Endothelial cell of umbilical vein (primary cell): ENCODE measurements at regions not wholly inside any gene's neighbourhood (a gene's known extent, or its start where the extent isn't known, plus 50 kb on each side); places are given as distances from the start of the nearest gene placed in this dataset.

Experiments
- BruUV-seq: library from RNA; stranded (reverse); fragments of 400-500 nt; replicated peaks from 2 replicates; lab custom pipeline; 2021; lab: Mats Ljungman, UMichigan
- CTCF ChIA-PET: fragments of 300-600, 350-600 bp; sonication (Branson Sonifier 250); formaldehyde crosslinking; loops from one replicate; lab custom pipeline; 2021; ENCODE audit warnings: antibody characterized with exemption, inconsistent platforms; lab: Charles Lee
- POLR2A ChIA-PET: fragments of 300-600, 350-600 bp; sonication (Branson Sonifier 250); formaldehyde crosslinking; loops from one replicate; lab custom pipeline; 2021; ENCODE audit warnings: antibody characterized with exemption, inconsistent platforms; lab: Charles Lee
- DNase-seq: peaks from one replicate; pipeline ENCODE4 v3.0.0-alpha.2; 2011; ENCODE audit warnings: low read depth, low spot score
- FAIRE-seq: peaks from 2 replicates; lab custom pipeline; 2011; peaks lifted over from hg19 to GRCh38; lab: Jason Lieb, UNC
- H2AFZ ChIP-seq: 2 replicates; pipeline ENCODE4 v1.6.0; 2012; ENCODE audit warnings: low read depth, low read length, control low read depth, inconsistent platforms
- H3K27ac ChIP-seq: 2 replicates; pipeline ENCODE4 v1.5.1; 2011; ENCODE audit warnings: low read depth, mild to moderate bottlenecking, control low read depth, low read length, moderate library complexity; ENCODE audit not compliant: insufficient read depth
- H3K27me3 ChIP-seq, 2 experiments: 2 replicates each; pipeline versions ENCODE4 v1.6.0 to v1.6.1; 2011; ENCODE audit warnings: low read length in 2 of 2, mixed read lengths in 1 of 2; ENCODE audit not compliant: control insufficient read depth in 2 of 2, insufficient read depth in 2 of 2
- H3K36me3 ChIP-seq, 2 experiments: 2 replicates in 1 of 2; 3 replicates in 1 of 2; pipeline ENCODE4 v1.5.1; 2011; ENCODE audit warnings: low read length in 2 of 2, mild to moderate bottlenecking in 1 of 2, moderate library complexity in 1 of 2; ENCODE audit not compliant: control insufficient read depth in 2 of 2, insufficient read depth in 2 of 2; ENCODE audit errors: extremely low read depth in 1 of 2
- H3K4me1 ChIP-seq: 3 replicates; pipeline ENCODE4 v1.5.1; 2011; ENCODE audit warnings: mild to moderate bottlenecking, low read length; ENCODE audit not compliant: control insufficient read depth, insufficient read depth; ENCODE audit errors: extremely low read depth
- H3K4me2 ChIP-seq: 2 replicates; pipeline ENCODE4 v1.6.1; 2011; ENCODE audit warnings: low read length, control low read depth, mixed read lengths; ENCODE audit not compliant: insufficient read depth
- H3K4me3 ChIP-seq, 3 experiments: fragments of 200-600 bp in 1 of 3; sonication (generic), shearing (Covaris generic) in 1 of 3; replicated peaks in 1 of 3; 2 replicates each; pipeline ENCODE4 v1.5.1; 2011 to 2016; ENCODE audit warnings: control low read depth in 3 of 3, low read length in 3 of 3, mild to moderate bottlenecking in 2 of 3, inconsistent platforms in 1 of 3, low read depth in 1 of 3, moderate library complexity in 1 of 3; ENCODE audit not compliant: insufficient read depth in 1 of 3
- H3K79me2 ChIP-seq: 2 replicates; pipeline ENCODE4 v1.6.0; 2012; ENCODE audit warnings: low read length, inconsistent platforms; ENCODE audit not compliant: control insufficient read depth, insufficient read depth
- H3K9ac ChIP-seq: replicated peaks from 2 replicates; pipeline ENCODE3; 2011; ENCODE audit warnings: low read length, control low read depth; ENCODE audit not compliant: insufficient read depth; ENCODE audit errors: extremely low read depth
- H3K9me1 ChIP-seq: replicated peaks from 3 replicates; pipeline ENCODE4 v1.6.0; 2011; ENCODE audit warnings: mild to moderate bottlenecking, low read length; ENCODE audit not compliant: control insufficient read depth, insufficient read depth; ENCODE audit errors: extremely low read depth
- H3K9me3 ChIP-seq: replicated peaks from 2 replicates; pipeline ENCODE4 v1.5.1; 2012; ENCODE audit warnings: low read length, inconsistent platforms; ENCODE audit not compliant: control insufficient read depth, insufficient read depth
- H4K20me1 ChIP-seq: replicated peaks from 2 replicates; pipeline ENCODE3; 2011; ENCODE audit warnings: mild to moderate bottlenecking, low read length; ENCODE audit not compliant: control insufficient read depth, insufficient read depth; ENCODE audit errors: extremely low read depth
- CTCF ChIP-seq, 2 donors: IDR thresholded peaks; 1 replicate in 1 of 2; 2 replicates in 1 of 2; pipeline ENCODE4 v1.5.1; 2011; ENCODE audit warnings: low read length in 2 of 2, mild to moderate bottlenecking in 2 of 2, moderate library complexity in 2 of 2, control low read depth in 1 of 2, inconsistent platforms in 1 of 2, low read depth in 1 of 2; ENCODE audit not compliant: insufficient read depth in 1 of 2; ENCODE audit errors: extremely low read depth in 1 of 2
- EZH2 ChIP-seq: IDR thresholded peaks from 2 replicates; pipeline ENCODE4 v1.6.1; 2012; ENCODE audit warnings: borderline replicate concordance, low read depth, mild to moderate bottlenecking, moderate library complexity, low read length, inconsistent platforms; ENCODE audit not compliant: severe bottlenecking
- FOS ChIP-seq: IDR thresholded peaks from 2 replicates; pipeline ENCODE4 v1.6.1; 2011; ENCODE audit warnings: mild to moderate bottlenecking, low read length, moderate library complexity, borderline replicate concordance; ENCODE audit not compliant: insufficient read depth
- GATA2 ChIP-seq: IDR thresholded peaks from 2 replicates; pipeline ENCODE4 v1.7.0; 2011; ENCODE audit warnings: low read depth, mild to moderate bottlenecking, moderate library complexity, mixed read lengths, low read length; ENCODE audit not compliant: insufficient read length, insufficient read depth
- JUN ChIP-seq: IDR thresholded peaks from 2 replicates; pipeline ENCODE4 v1.6.1; 2011; ENCODE audit warnings: borderline replicate concordance, low read depth; ENCODE audit not compliant: insufficient read length, insufficient read depth
- MYC ChIP-seq: IDR thresholded peaks from one replicate; pipeline ENCODE4 v1.6.1; 2011; ENCODE audit warnings: mild to moderate bottlenecking, low read depth, low read length
- POLR2A ChIP-seq: IDR thresholded peaks from 2 replicates; pipeline ENCODE4 v1.6.1; 2012; ENCODE audit warnings: low read depth, mild to moderate bottlenecking, control low read depth, low read length
- POLR2AphosphoS5 ChIP-seq: IDR thresholded peaks from 2 replicates; pipeline ENCODE4 v1.6.1; 2012; ENCODE audit warnings: low read depth, mild to moderate bottlenecking, control low read depth, low read length, moderate library complexity; ENCODE audit not compliant: insufficient read depth
- dilution Hi-C: fragments of 300-500 bp; cut with MboI; formaldehyde crosslinking; loops from one replicate; pipeline ENCODE4 v1.15.0; 2019; ENCODE audit warnings: low sequenced_read_pairs; ENCODE audit not compliant: extremely low pct_ligation_motif_present
- intact Hi-C: fragments of 100-400 bp; cut with micrococcal nuclease; formaldehyde crosslinking; loops from one replicate; pipeline ENCODE4 v1.10.0; 2022
- TF ChIP-seq, protein P1 (sequence below): IDR thresholded peaks from 2 replicates; pipeline ENCODE4 v1.6.1; 2011; ENCODE audit not compliant: insufficient read depth, insufficient read length

DNA sequence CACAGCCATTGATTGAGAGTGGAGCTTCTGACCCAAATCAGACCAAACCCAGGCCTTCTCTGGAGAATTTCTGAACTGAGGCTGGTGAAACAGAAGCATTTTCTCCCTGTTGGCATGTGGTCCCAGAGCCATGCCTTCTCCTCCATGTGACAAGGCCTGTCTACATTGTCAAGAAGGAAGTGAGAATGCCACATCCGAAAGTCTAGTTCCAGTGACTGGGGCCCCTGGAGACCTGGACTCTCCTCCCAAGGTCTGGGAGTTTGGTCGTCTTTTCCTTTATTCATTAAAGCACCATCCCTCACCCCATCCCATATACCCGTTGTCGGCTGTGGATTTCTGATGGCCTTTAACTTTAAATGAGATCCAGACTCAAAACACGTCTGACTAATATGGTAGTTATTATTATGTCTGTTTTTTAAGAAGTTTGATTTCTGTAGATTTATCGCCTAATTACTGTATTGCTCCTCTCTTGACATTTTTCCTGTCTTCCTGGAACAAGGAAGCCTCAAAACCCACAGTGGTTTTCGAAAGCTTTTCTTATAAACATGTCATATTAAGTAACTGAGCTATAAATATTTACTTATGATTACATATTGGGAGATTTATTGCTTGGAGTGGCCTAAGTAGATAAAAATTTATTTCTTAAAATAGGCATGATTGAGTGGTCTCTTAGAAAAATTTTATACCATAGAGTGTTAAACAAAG lies 128.3 kb upstream of the FRY start:
- FAIRE-seq: no peak
- POLR2A ChIA-PET: no interaction called here
- H3K9ac ChIP-seq: no peak overlapping the region
- H3K4me1 ChIP-seq: no peaks in the 10 kb centered on the region
- peaks cover 5 to 6% of the 10 kb centered on the region in 2 experiments for H3K27me3 ChIP-seq
- no TSS peak for BruUV-seq
- TF ChIP-seq GATA2 (no peak), FOS (no peak), JUN (no peak), CTCF (IDR thresholded peaks at IDR 0.05; ENCODE audit: extremely low read depth in 1 of 2, insufficient read depth in 1 of 2, low read depth in 1 of 2, low read length in 2 of 2) (no peak), POLR2AphosphoS5 (no peak), EZH2 (no peak), MYC (no peak), POLR2A (no peak)
- TF ChIP-seq, protein P1, sequence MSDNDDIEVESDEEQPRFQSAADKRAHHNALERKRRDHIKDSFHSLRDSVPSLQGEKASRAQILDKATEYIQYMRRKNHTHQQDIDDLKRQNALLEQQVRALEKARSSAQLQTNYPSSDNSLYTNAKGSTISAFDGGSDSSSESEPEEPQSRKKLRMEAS: no peak
- intact Hi-C loops: no loop called here
- dilution Hi-C loops: no loop called here
- DNase-seq: no peak
- CTCF ChIA-PET: interaction anchor here (0.8 kb wide), 1 partner anchor 678 kb away, joined by 4 read pairs; no protein-coding TSS in a partner anchor
- H3K9me1 ChIP-seq: no peaks in the 10 kb centered on the region
- no peak overlapping the region for H2AFZ ChIP-seq
- no peak overlapping the region for H3K4me3 ChIP-seq
- no peak overlapping the region for H3K4me2 ChIP-seq
- H4K20me1 ChIP-seq: no peaks in the 10 kb centered on the region
- H3K36me3 ChIP-seq: no peaks in the 10 kb centered on the region
- no peaks in the 10 kb centered on the region for H3K9me3 ChIP-seq
- H3K79me2 ChIP-seq: no peaks in the 10 kb centered on the region
- no peak overlapping the region for H3K27ac ChIP-seq
